HG03025 (cell line): ENCODE measurements at regions not wholly inside any gene's neighbourhood (a gene's known extent, or its start where the extent isn't known, plus 50 kb on each side); places are given as distances from the start of the nearest gene placed in this dataset.
"Not testable (repeated sequence)": the region's sequence is repeated elsewhere in the genome, so short reads cannot be mapped to it uniquely, and the experiment has no call there.

Experiments
- ATAC-seq: cut with Tn5 transposase; IDR thresholded peaks from one replicate; pipeline ENCODE4 v1.9.1; 2021; ENCODE audit warnings: mild to moderate bottlenecking, moderate library complexity; ENCODE audit not compliant: unreplicated experiment, low FRiP score

GRCh38 chr12:74401966-74402365 lies 135.7 kb upstream of the ATXN7L3B start:
- ATAC-seq = no peak

GRCh38 chr12:74403221-74403470 lies 134.5 kb upstream of the ATXN7L3B start:
- ATAC-seq = not testable (repeated sequence)

GRCh38 chr12:74408601-74409166 lies 129.0 kb upstream of the ATXN7L3B start:
- ATAC-seq = no peak

GRCh38 chr12:74412606-74413230 lies 124.9 kb upstream of the ATXN7L3B start:
- no peak for ATAC-seq

GRCh38 chr12:74415633-74416032 lies 122.0 kb upstream of the ATXN7L3B start:
- no peak for ATAC-seq

- ATAC-seq = no peak
These were observed 119.1 kb upstream of the ATXN7L3B start for GRCh38 chr12:74418573-74418972.

GRCh38 chr12:74424778-74425177 lies 112.9 kb upstream of the ATXN7L3B start:
- no peak for ATAC-seq

GRCh38 chr12:74426091-74426490 lies 111.5 kb upstream of the ATXN7L3B start:
- ATAC-seq = no peak

GRCh38 chr12:74429535-74429934 lies 108.1 kb upstream of the ATXN7L3B start:
- ATAC-seq = no peak

GRCh38 chr12:74431801-74432200 lies 105.8 kb upstream of the ATXN7L3B start:
- no peak for ATAC-seq

- no peak for ATAC-seq
These were observed 97.2 kb upstream of the ATXN7L3B start for GRCh38 chr12:74440469-74440868.

- no peak for ATAC-seq
These were observed 95.8 kb upstream of the ATXN7L3B start for GRCh38 chr12:74441872-74442271.

GRCh38 chr12:74446466-74446865 lies 91.2 kb upstream of the ATXN7L3B start:
- no peak for ATAC-seq

GRCh38 chr12:74449872-74450271 lies 87.8 kb upstream of the ATXN7L3B start:
- ATAC-seq = no peak

- ATAC-seq = no peak
These were observed 83.5 kb upstream of the ATXN7L3B start for GRCh38 chr12:74454109-74454508.

- no peak for ATAC-seq
These were observed 82.2 kb upstream of the ATXN7L3B start for GRCh38 chr12:74455429-74455828.

- ATAC-seq = no peak
These were observed 81.2 kb upstream of the ATXN7L3B start for GRCh38 chr12:74456431-74456830.

- ATAC-seq = no peak
These were observed 69.2 kb upstream of the ATXN7L3B start for GRCh38 chr12:74468401-74468800.

GRCh38 chr12:74476234-74476633 lies 61.4 kb upstream of the ATXN7L3B start:
- ATAC-seq = no peak

- ATAC-seq = no peak
These were observed 56.6 kb upstream of the ATXN7L3B start for GRCh38 chr12:74481078-74481477.

GRCh38 chr12:74482115-74482514 lies 55.5 kb upstream of the ATXN7L3B start:
- ATAC-seq = no peak

- ATAC-seq = no peak
These were observed 54.6 kb upstream of the ATXN7L3B start for GRCh38 chr12:74483057-74483456.
